Keratinocyte (primary cell): ENCODE measurements at regions not wholly inside any gene's neighbourhood (a gene's known extent, or its start where the extent isn't known, plus 50 kb on each side); places are given as distances from the start of the nearest gene placed in this dataset.

ENCODE experiments used
- DNase-seq: peaks from one replicate; pipeline ENCODE4 v3.0.0-alpha.2; 2011; ENCODE audit warnings: low read depth, missing footprints, low spot score
- FAIRE-seq: peaks from 2 replicates; lab custom pipeline; 2011; peaks lifted over from hg19 to GRCh38; lab: Jason Lieb, UNC
- H2AFZ ChIP-seq: 2 replicates; pipeline ENCODE4 v1.6.0; 2012; ENCODE audit warnings: low read length, control low read depth, inconsistent platforms; ENCODE audit not compliant: control insufficient read depth
- H3K27ac ChIP-seq: 2 replicates; pipeline ENCODE4 v1.5.1; 2011; ENCODE audit warnings: low read length; ENCODE audit not compliant: control insufficient read depth, insufficient read depth
- H3K27me3 ChIP-seq: 3 replicates; pipeline ENCODE4 v1.6.0; 2011; ENCODE audit warnings: low read length; ENCODE audit not compliant: control insufficient read depth, insufficient read depth; ENCODE audit errors: extremely low read depth
- H3K36me3 ChIP-seq, 2 experiments: 2 replicates in 1 of 2; 3 replicates in 1 of 2; pipeline ENCODE4 v1.5.1; 2011; ENCODE audit warnings: low read length in 2 of 2, mild to moderate bottlenecking in 1 of 2; ENCODE audit not compliant: control insufficient read depth in 2 of 2, insufficient read depth in 2 of 2; ENCODE audit errors: extremely low read depth in 1 of 2
- H3K4me1 ChIP-seq: 3 replicates; pipeline ENCODE4 v1.5.1; 2011; ENCODE audit warnings: low read length; ENCODE audit not compliant: control insufficient read depth, insufficient read depth; ENCODE audit errors: extremely low read depth
- H3K4me2 ChIP-seq: 3 replicates; pipeline ENCODE4 v1.6.0; 2011; ENCODE audit warnings: low read depth, low read length; ENCODE audit not compliant: control insufficient read depth, insufficient read depth; ENCODE audit errors: extremely low read depth
- H3K4me3 ChIP-seq, 3 experiments: fragments of 200-600 bp in 1 of 3; sonication (generic) in 1 of 3; 2 replicates in 2 of 3; 3 replicates in 1 of 3; pipeline ENCODE4 v1.5.1; 2011 to 2016; ENCODE audit warnings: low read length in 3 of 3, mild to moderate bottlenecking in 3 of 3, control low read depth in 2 of 3, inconsistent platforms in 1 of 3, low read depth in 1 of 3, mixed read lengths in 1 of 3, mixed run types in 1 of 3, moderate library complexity in 1 of 3; ENCODE audit not compliant: control insufficient read depth in 2 of 3, insufficient read depth in 2 of 3; ENCODE audit errors: extremely low read depth in 1 of 3
- H3K79me2 ChIP-seq: 2 replicates; pipeline ENCODE4 v1.6.0; 2012; ENCODE audit warnings: low read length; ENCODE audit not compliant: control insufficient read depth, insufficient read depth
- H3K9ac ChIP-seq: 3 replicates; pipeline ENCODE4 v1.6.0; 2011; ENCODE audit warnings: low read length; ENCODE audit not compliant: control insufficient read depth, insufficient read depth; ENCODE audit errors: extremely low read depth
- H3K9me1 ChIP-seq: 3 replicates; pipeline ENCODE4 v1.6.0; 2011; ENCODE audit warnings: low read length; ENCODE audit not compliant: control insufficient read depth, insufficient read depth; ENCODE audit errors: extremely low read depth
- H3K9me3 ChIP-seq: 2 replicates; pipeline ENCODE4 v1.5.1; 2012; ENCODE audit warnings: low read depth, low read length; ENCODE audit not compliant: control insufficient read depth
- H4K20me1 ChIP-seq: 3 replicates; pipeline ENCODE4 v1.6.0; 2011; ENCODE audit warnings: low read length; ENCODE audit not compliant: control insufficient read depth, insufficient read depth; ENCODE audit errors: extremely low read depth
- CTCF ChIP-seq, 3 experiments: IDR thresholded peaks in 1 of 3; conservative IDR thresholded peaks in 1 of 3; optimal IDR thresholded peaks in 1 of 3; 2 replicates in 2 of 3; 3 replicates in 1 of 3; pipeline versions ENCODE3 to v1.5.1; 2011; ENCODE audit warnings: low read length in 3 of 3, mild to moderate bottlenecking in 3 of 3, moderate library complexity in 2 of 3, control low read depth in 1 of 3, inconsistent platforms in 1 of 3; ENCODE audit not compliant: insufficient read depth in 2 of 3; ENCODE audit errors: extremely low read depth in 1 of 3
- EZH2 ChIP-seq: IDR thresholded peaks from one replicate; pipeline ENCODE4 v1.6.1; 2012; ENCODE audit warnings: inconsistent platforms, mild to moderate bottlenecking, low read length, moderate library complexity
- dilution Hi-C: fragments of 300-500 bp; cut with MboI; formaldehyde crosslinking; loops from one replicate; pipeline ENCODE4 v1.7.0; 2020; ENCODE audit warnings: low sequenced_read_pairs; ENCODE audit not compliant: extremely low pct_ligation_motif_present

DNA sequence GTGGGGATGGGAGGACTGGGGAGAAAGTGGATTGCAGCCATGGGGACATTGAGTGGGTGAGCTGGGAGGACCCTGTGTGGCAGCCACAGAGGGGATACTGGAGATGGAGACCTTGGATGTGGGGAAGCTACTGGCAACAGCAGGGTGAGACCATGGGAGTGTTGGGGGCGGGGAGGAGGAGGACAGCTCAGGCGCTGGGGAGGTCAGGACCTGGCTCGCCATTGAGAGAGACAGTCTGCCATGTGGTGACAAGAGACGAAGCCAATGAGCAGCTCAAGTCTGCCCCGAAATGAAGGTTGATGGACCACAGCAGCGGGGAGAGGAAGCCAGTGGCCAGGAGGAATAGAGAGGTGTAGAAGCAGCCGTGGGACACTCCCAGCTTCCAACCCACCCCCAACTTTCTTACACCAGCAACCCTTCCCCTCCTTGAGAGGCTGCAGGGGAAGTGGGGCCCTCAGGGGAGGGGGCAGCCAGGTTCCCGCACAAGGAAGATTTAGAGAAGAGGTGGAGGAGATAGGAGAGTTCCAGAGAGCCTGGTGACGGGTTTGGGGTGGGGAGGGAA, 118.1 kb downstream of the ASB7 start:
- H2AFZ ChIP-seq = no peak overlapping the region
- H3K9me3 ChIP-seq = no peaks in the 10 kb centered on the region
- peak overlapping the region; percentile 95 for H3K9ac ChIP-seq
- dilution Hi-C loops = no loop called here
- no peaks in the 10 kb centered on the region for H4K20me1 ChIP-seq
- no peaks in the 10 kb centered on the region for H3K79me2 ChIP-seq
- no peaks in the 10 kb centered on the region for H3K36me3 ChIP-seq
- peak overlapping the region; percentile 92 for H3K4me2 ChIP-seq
- no peak for DNase-seq
- TF ChIP-seq EZH2 = no peak
- TF ChIP-seq CTCF (optimal IDR thresholded peaks at IDR 0.05 in 1 of 3, IDR thresholded peaks at IDR 0.05 in 1 of 3, conservative IDR thresholded peaks at IDR 0.05 in 1 of 3; ENCODE audit: extremely low read depth in 1 of 3, insufficient read depth in 2 of 3, low read length in 3 of 3) = no peak
- FAIRE-seq = no peak
- H3K27ac ChIP-seq = peak overlapping the region; percentile 100
- peak overlapping the region in 1 of 3 experiments; percentile 11 for H3K4me3 ChIP-seq
- no peaks in the 10 kb centered on the region for H3K27me3 ChIP-seq
- H3K4me1 ChIP-seq = peaks cover 44% of the 10 kb centered on the region
- H3K9me1 ChIP-seq = no peaks in the 10 kb centered on the region

- H3K79me2 ChIP-seq = no peaks in the 10 kb centered on the region
- no peaks in the 10 kb centered on the region for H3K36me3 ChIP-seq
- peak overlapping the region in 2 of 3 experiments; percentile 46 to 53 for H3K4me3 ChIP-seq
- TF ChIP-seq EZH2 (no peak), CTCF (optimal IDR thresholded peaks at IDR 0.05 in 1 of 3, IDR thresholded peaks at IDR 0.05 in 1 of 3, conservative IDR thresholded peaks at IDR 0.05 in 1 of 3; ENCODE audit: extremely low read depth in 1 of 3, insufficient read depth in 2 of 3, low read length in 3 of 3) (no peak)
- H3K27me3 ChIP-seq = no peaks in the 10 kb centered on the region
- peaks cover 49% of the 10 kb centered on the region for H3K4me1 ChIP-seq
- H3K27ac ChIP-seq = peak overlapping the region; percentile 100
- H3K9me3 ChIP-seq = no peaks in the 10 kb centered on the region
- no peak overlapping the region for H2AFZ ChIP-seq
- dilution Hi-C loops = no loop called here
- H3K4me2 ChIP-seq = peak overlapping the region; percentile 92
- no peaks in the 10 kb centered on the region for H3K9me1 ChIP-seq
- H4K20me1 ChIP-seq = no peaks in the 10 kb centered on the region
- DNase-seq = peak; percentile 99
- peak overlapping the region; percentile 95 for H3K9ac ChIP-seq
- peak; percentile 100 for FAIRE-seq
These were observed 119.6 kb downstream of the ASB7 start for GRCh38 chr15:100721758-100722550.
